Heart left ventricle (tissue), 16 donors: ENCODE measurements at regions not wholly inside any gene's neighbourhood (a gene's known extent, or its start where the extent isn't known, plus 50 kb on each side); places are given as distances from the start of the nearest gene placed in this dataset.
A peak's percentile ranks its signal among the peaks of the same experiment; 100 is the strongest.

Experiments used
- ATAC-seq, 4 donors: fragments of 200-7000 bp; cut with Tn5 transposase; one replicate each; pipeline ENCODE4 v1.9.1; 2020 to 2022; ENCODE audit warnings: moderate library complexity in 4 of 4, mild to moderate bottlenecking in 3 of 4, moderate number of reproducible peaks in 1 of 4
- DNase-seq, 5 donors: peaks; one replicate each; pipeline ENCODE4 v3.0.0-alpha.2; 2020
- H3K27ac ChIP-seq, 12 donors: fragments of 200-600 bp; sonication (generic) in 4 of 12; one replicate each; pipeline versions ENCODE4 v1.5.0 to v1.8.0; 2016 to 2022; ENCODE audit warnings: mild to moderate bottlenecking in 2 of 12
- H3K27me3 ChIP-seq, 9 donors: fragments of 200-600 bp; sonication (generic) in 2 of 9; one replicate each; pipeline versions ENCODE4 v1.5.1 to v1.8.0; 2016 to 2022; ENCODE audit warnings: mild to moderate bottlenecking in 3 of 9
- H3K36me3 ChIP-seq, 9 donors: fragments of 200-600 bp; sonication (generic) in 2 of 9; one replicate each; pipeline versions ENCODE4 v1.5.0 to v1.8.0; 2018 to 2022; ENCODE audit warnings: mild to moderate bottlenecking in 2 of 9
- H3K4me1 ChIP-seq, 12 donors: fragments of 200-600 bp; sonication (generic) in 4 of 12; one replicate each; pipeline versions ENCODE4 v1.5.0 to v1.8.0; 2016 to 2022; ENCODE audit warnings: mild to moderate bottlenecking in 3 of 12
- H3K4me3 ChIP-seq, 12 donors: fragments of 200-600 bp; sonication (generic) in 4 of 12; one replicate each; pipeline versions ENCODE4 v1.5.0 to v1.8.0; 2017 to 2022; ENCODE audit warnings: mild to moderate bottlenecking in 9 of 12, moderate library complexity in 4 of 12
- H3K9me3 ChIP-seq, 12 donors: fragments of 200-600 bp; sonication (generic) in 4 of 12; one replicate each; pipeline versions ENCODE4 v1.5.0 to v1.8.0; 2016 to 2022; ENCODE audit warnings: mild to moderate bottlenecking in 1 of 12
- CTCF ChIP-seq, 12 donors: fragments of 200-600 bp; sonication (generic) in 4 of 12; IDR thresholded peaks; one replicate each; pipeline versions ENCODE4 v1.5.0 to v1.8.0; 2018 to 2022; ENCODE audit warnings: antibody characterized with exemption in 12 of 12, mild to moderate bottlenecking in 5 of 12
- POLR2A ChIP-seq, 2 donors: fragments of 450-650 bp; IDR thresholded peaks; one replicate each; pipeline ENCODE4 v1.6.1; 2017; ENCODE audit warnings: antibody characterized with exemption in 2 of 2, mild to moderate bottlenecking in 2 of 2, moderate library complexity in 2 of 2
- WGBS, 4 donors: extraction: QIAGEN DNeasy Blood & Tissue Kit in 2 of 4; methylation state at CpG; one replicate each; pipeline versions ENCODE4 v1.1.5 to v1.1.7; 2013 to 2018; 5-methylcytosine and 5-hydroxymethylcytosine counted together
- intact Hi-C, 10 donors: fragments of 100-400 bp; cut with DNase I; formaldehyde crosslinking; loops; one replicate each; pipeline versions ENCODE4 v1.11.1 to v1.14.2; 2022
- donor health status: ischemic (EF 13 %, LVEDD 7.1; RV severe dilation, severe dysfunction).
- donor health status: healthy with polysubstance abuse.
- donor health status: DM: no; HTN: yes; CAD: no.
- donor health status: DM: no; HTN: no; CAD: no.
- donor health status: ischemic (EF 25% LVEDD 6.9; RV normal size, moderate dysfunction).
- donor health status: ischemic (EF 25% LVEDD 5.7; RV mildly dilated, moderate dysfunction).
- donor health status: healthy.
- donor health status: DM: yes; HTN: yes; CAD: no.
- donor health status: ischemic (EF 35%, LVEDD 5.7; RV mildly dilated, moderate dysfunction).
- donor health status: nonischemic (EF 11% LVEDD 7.7; RV severe dilation, severe dysfunction).
- donor health status: DM: yes; HTN: yes; CAD: no.
- donor health status: PGD.
- donor health status: ischemic (EF 29% LVEDD 5.4; RV normal size, mild dysfunction).
- donor health status: nonischemic (EF 23%, LVEDD 6.1; RV moderate dilation, normal function).

DNA sequence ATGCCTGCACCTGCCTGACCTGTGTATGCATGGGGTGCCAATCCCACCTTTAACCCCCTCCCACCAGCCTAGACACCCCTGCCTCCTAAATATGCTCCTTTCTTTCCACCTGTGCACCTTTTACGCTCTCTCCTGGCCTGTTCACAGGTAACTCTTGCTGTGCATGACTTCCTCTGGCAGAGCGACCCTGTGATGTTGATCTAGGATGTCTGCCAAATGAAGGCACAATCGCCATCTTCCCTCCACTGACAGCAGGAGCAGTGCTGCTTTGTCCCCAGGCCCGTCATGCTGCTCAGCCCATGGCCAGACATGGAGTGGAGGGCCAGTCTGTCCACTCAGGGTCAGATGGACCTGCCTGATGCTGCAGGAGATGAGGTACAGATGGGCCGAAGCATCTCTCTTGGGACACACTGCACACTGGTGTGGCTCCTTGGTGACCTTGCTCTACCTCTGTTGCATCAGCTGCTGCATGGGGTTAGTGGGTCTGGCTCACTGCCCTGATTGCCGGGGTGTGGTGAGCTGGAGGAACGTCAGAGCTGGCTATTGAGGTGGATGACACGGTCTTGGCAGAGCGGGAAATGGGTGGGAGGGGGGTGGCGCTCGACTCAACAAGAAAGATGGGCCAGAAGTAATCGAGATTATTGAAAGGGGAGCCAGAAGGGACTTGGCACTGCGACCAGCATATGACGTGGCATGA is 101.7 kb upstream of the PITX1 start:
- intact Hi-C loops = no loop called here
- H3K4me1 ChIP-seq = peaks cover 0 to 6% (median 0%) of the 10 kb centered on the region in 12 donors
- DNase-seq (peak in 2 of 5 donors; percentile 42 to 58), ATAC-seq (peak in 3 of 4 donors; percentile 42 to 60 (median 47))
- H3K27ac ChIP-seq = no peak overlapping the region
- peaks cover 0 to 10% (median 0%) of the 10 kb centered on the region in 9 donors for H3K27me3 ChIP-seq
- no peak overlapping the region for H3K4me3 ChIP-seq
- no peaks in the 10 kb centered on the region for H3K9me3 ChIP-seq
- H3K36me3 ChIP-seq = no peaks in the 10 kb centered on the region
- 63 to 73% (median 69%) methylated on average over 13 to 14 of the region's 14 CpGs for WGBS, 4 donors
- TF ChIP-seq CTCF (IDR thresholded peaks at IDR 0.05) (no peak), POLR2A (IDR thresholded peaks at IDR 0.05) (no peak)

- Histone ChIP-seq H3K4me1 (no peaks in the 10 kb centered on the region), H3K9me3 (no peaks in the 10 kb centered on the region), H3K27ac (no peak overlapping the region), H3K4me3 (no peak overlapping the region), H3K27me3 (peaks cover 0 to 11% (median 0%) of the 10 kb centered on the region in 9 donors), H3K36me3 (no peaks in the 10 kb centered on the region)
- ATAC-seq (no peak), DNase-seq (no peak)
- TF ChIP-seq CTCF (IDR thresholded peaks at IDR 0.05) (no peak), POLR2A (IDR thresholded peaks at IDR 0.05) (no peak)
- intact Hi-C loops = no loop called here
- 74 to 93% (median 83%) methylated on average over 4 to 7 of the region's 7 CpGs for WGBS, 4 donors
Observed at GRCh38 chr5:135134691-135135381, 100.8 kb upstream of the PITX1 start.

GRCh38 chr5:135133698-135134515 is 99.9 kb upstream of the PITX1 start:
- intact Hi-C loops = no loop called here
- no peaks in the 10 kb centered on the region for H3K4me1 ChIP-seq
- H3K27me3 ChIP-seq = peaks cover 0 to 19% (median 0%) of the 10 kb centered on the region in 9 donors
- H3K36me3 ChIP-seq = no peaks in the 10 kb centered on the region
- DNase-seq = no peak
- no peak overlapping the region for H3K4me3 ChIP-seq
- H3K9me3 ChIP-seq = no peaks in the 10 kb centered on the region
- TF ChIP-seq CTCF (IDR thresholded peaks at IDR 0.05) (no peak), POLR2A (IDR thresholded peaks at IDR 0.05) (no peak)
- 32 to 44% (median 36%) methylated on average over 18 of the region's 18 CpGs for WGBS, 4 donors
- peak in 1 of 4 donors; percentile 10 for ATAC-seq
- H3K27ac ChIP-seq = no peak overlapping the region

DNA sequence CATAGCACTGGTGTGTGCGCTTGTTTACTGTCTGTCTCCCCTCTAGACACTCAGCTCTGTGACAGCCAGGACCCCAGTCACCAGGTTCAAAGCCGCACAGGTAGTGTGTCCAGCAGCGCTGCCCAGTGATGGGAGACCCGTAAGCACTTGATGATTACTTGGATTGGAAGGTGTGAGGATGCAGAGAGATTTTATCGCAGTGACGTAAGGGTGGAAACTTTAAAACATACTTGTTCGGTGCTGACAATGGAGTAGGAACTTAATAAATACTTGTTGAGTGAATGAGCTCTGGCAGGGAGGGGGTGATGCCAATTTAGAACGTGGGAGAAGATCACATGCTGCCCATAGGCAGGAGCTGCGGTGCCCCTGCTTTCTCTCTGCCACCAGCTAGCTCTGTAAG is 99.2 kb upstream of the PITX1 start:
- Histone ChIP-seq H3K9me3 (no peaks in the 10 kb centered on the region), H3K36me3 (no peaks in the 10 kb centered on the region), H3K27me3 (peaks cover 0 to 19% (median 0%) of the 10 kb centered on the region in 9 donors), H3K4me1 (no peaks in the 10 kb centered on the region), H3K4me3 (no peak overlapping the region), H3K27ac (no peak overlapping the region)
- intact Hi-C loops = no loop called here
- no peak for TF ChIP-seq CTCF (IDR thresholded peaks at IDR 0.05)
- ATAC-seq = peak in 1 of 4 donors; percentile 9
- 70 to 83% (median 80%) methylated on average over 9 of the region's 9 CpGs for WGBS, 4 donors
- no peak for DNase-seq
